ENCODE measurements at regions not wholly inside any gene's neighbourhood (a gene's known extent, or its start where the extent isn't known, plus 50 kb on each side); places are given as distances from the start of the nearest gene placed in this dataset.

DNA sequence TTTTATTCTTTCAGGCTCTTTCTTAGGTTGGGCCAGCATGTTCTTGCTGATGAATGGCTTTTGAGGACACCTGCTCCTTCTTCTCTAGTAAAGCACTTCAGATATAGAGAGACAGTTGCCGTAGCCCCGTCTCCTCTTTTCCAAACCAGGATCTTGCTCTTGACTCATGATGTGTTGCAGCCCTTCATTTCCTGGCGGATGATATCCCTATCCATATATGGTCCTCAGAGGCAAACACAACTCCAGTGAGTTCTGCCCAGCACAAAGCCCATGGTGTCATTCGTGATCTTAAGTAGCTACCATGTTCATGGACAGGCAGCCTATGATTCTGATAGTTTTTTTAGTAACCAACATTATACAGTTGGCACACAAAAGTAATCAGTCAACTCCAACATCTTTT lies 59.8 kb upstream of the ACSL1 start:
- no peaks in the 10 kb centered on the region for H3K4me1 ChIP-seq (ENCODE audit: insufficient read depth, low read length)
- no peak for ATAC-seq (ENCODE audit: insufficient read depth, low read depth)
- no peak overlapping the region for H3K4me3 ChIP-seq (ENCODE audit: low read depth in 1 of 2, low read length in 2 of 2)

DNA sequence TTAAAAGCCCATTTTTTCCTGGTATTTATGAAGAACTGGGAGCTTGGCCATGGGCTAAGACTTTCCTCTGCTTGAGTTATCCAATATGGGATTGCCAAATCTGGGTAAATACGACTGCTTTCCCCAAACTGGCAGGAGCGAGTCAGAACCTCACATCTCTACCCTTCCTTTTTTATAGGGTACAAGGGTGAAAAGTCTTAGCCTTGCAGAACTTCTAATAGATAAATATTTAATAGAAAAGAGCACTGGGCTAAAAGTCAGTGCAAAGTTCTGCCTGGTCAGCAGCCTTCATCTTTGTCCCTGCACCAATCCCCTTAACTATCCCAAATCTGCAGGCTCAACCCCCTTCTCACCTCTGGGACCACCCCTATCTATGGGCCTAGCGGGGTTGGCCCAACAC lies 61.6 kb upstream of the ACSL1 start:
- ATAC-seq (ENCODE audit: insufficient read depth, low read depth) (no peak), DNase-seq (no peak)
- H3K27ac ChIP-seq (ENCODE audit: low read length) = no peak overlapping the region
- H3K4me3 ChIP-seq (ENCODE audit: low read depth in 1 of 2, low read length in 2 of 2) = no peak overlapping the region
- H3K27me3 ChIP-seq (ENCODE audit: insufficient read depth, low read length, poor library complexity) = peaks cover 4% of the 10 kb centered on the region
- no peak overlapping the region for H3K4me2 ChIP-seq (ENCODE audit: insufficient read depth, low read length)
- no peaks in the 10 kb centered on the region; the same call in 1 of the 2 replicates for H4K20me1 ChIP-seq (ENCODE audit: insufficient read depth, low read length)
- H3K9me3 ChIP-seq (ENCODE audit: insufficient read depth, low read length, severe bottlenecking) = no peaks in the 10 kb centered on the region
- no peaks in the 10 kb centered on the region for H3K36me3 ChIP-seq (ENCODE audit: insufficient read depth, low read length)
- no peak overlapping the region for H2AFZ ChIP-seq (ENCODE audit: low read depth, low read length)
- H3K79me2 ChIP-seq (ENCODE audit: insufficient read depth, low read length) = no peaks in the 10 kb centered on the region
- no peak overlapping the region for H3K9ac ChIP-seq (ENCODE audit: low read depth, low read length)
- no peak for TF ChIP-seq EZH2 (IDR thresholded peaks at IDR 0.05; ENCODE audit: borderline replicate concordance, low read depth, low read length, severe bottlenecking)
- TF ChIP-seq, protein P1, sequence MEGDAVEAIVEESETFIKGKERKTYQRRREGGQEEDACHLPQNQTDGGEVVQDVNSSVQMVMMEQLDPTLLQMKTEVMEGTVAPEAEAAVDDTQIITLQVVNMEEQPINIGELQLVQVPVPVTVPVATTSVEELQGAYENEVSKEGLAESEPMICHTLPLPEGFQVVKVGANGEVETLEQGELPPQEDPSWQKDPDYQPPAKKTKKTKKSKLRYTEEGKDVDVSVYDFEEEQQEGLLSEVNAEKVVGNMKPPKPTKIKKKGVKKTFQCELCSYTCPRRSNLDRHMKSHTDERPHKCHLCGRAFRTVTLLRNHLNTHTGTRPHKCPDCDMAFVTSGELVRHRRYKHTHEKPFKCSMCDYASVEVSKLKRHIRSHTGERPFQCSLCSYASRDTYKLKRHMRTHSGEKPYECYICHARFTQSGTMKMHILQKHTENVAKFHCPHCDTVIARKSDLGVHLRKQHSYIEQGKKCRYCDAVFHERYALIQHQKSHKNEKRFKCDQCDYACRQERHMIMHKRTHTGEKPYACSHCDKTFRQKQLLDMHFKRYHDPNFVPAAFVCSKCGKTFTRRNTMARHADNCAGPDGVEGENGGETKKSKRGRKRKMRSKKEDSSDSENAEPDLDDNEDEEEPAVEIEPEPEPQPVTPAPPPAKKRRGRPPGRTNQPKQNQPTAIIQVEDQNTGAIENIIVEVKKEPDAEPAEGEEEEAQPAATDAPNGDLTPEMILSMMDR (IDR thresholded peaks at IDR 0.05; ENCODE audit: borderline replicate concordance, extremely low read depth, low read length, poor library complexity, severe bottlenecking) = no peak
- no peaks in the 10 kb centered on the region for H3K4me1 ChIP-seq (ENCODE audit: insufficient read depth, low read length)

More for the DNA sequence above, 59.8 kb upstream of the ACSL1 start:
- Histone ChIP-seq H4K20me1 (ENCODE audit: insufficient read depth, low read length) (no peaks in the 10 kb centered on the region; the same call in 1 of the 2 replicates), H3K9me3 (ENCODE audit: insufficient read depth, low read length, severe bottlenecking) (no peaks in the 10 kb centered on the region), H3K79me2 (ENCODE audit: insufficient read depth, low read length) (no peaks in the 10 kb centered on the region), H2AFZ (ENCODE audit: low read depth, low read length) (no peak overlapping the region), H3K27ac (ENCODE audit: low read length) (no peak overlapping the region), H3K9ac (ENCODE audit: low read depth, low read length) (no peak overlapping the region), H3K36me3 (ENCODE audit: insufficient read depth, low read length) (no peaks in the 10 kb centered on the region), H3K4me2 (ENCODE audit: insufficient read depth, low read length) (no peak overlapping the region), H3K27me3 (ENCODE audit: insufficient read depth, low read length, poor library complexity) (peaks cover 6% of the 10 kb centered on the region)
- no peak for TF ChIP-seq EZH2 (IDR thresholded peaks at IDR 0.05; ENCODE audit: borderline replicate concordance, low read depth, low read length, severe bottlenecking)
- TF ChIP-seq, protein P1 (IDR thresholded peaks at IDR 0.05; ENCODE audit: borderline replicate concordance, extremely low read depth, low read length, poor library complexity, severe bottlenecking) = no peak
- DNase-seq = no peak

DNA sequence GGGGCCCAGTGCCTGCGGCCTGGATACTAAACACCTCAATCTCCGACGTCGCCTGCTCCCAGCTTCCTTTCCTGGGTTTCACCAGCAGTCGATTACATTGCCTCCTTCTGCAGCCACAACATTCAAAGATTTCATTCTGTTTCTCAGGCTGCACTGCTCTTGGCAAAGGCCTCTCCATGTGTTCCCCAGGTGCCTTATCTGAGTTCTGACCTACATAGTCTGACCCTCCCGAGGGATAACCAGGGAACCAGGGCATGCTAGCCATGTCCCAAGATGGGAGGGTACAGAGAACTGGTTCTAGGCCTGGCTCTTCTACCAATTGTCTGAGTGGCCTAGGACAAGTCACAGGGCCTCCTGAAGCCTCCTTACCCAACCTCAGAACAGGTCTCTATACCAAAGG lies 62.2 kb upstream of the ACSL1 start:
- Histone ChIP-seq H3K4me3 (ENCODE audit: low read depth in 1 of 2, low read length in 2 of 2) (no peak overlapping the region), H3K27ac (ENCODE audit: low read length) (no peak overlapping the region), H3K79me2 (ENCODE audit: insufficient read depth, low read length) (no peaks in the 10 kb centered on the region), H3K36me3 (ENCODE audit: insufficient read depth, low read length) (no peaks in the 10 kb centered on the region), H3K4me1 (ENCODE audit: insufficient read depth, low read length) (no peaks in the 10 kb centered on the region), H3K9ac (ENCODE audit: low read depth, low read length) (no peak overlapping the region), H4K20me1 (ENCODE audit: insufficient read depth, low read length) (no peaks in the 10 kb centered on the region; the same call in 1 of the 2 replicates), H3K27me3 (ENCODE audit: insufficient read depth, low read length, poor library complexity) (peaks cover 4% of the 10 kb centered on the region), H3K4me2 (ENCODE audit: insufficient read depth, low read length) (no peak overlapping the region), H2AFZ (ENCODE audit: low read depth, low read length) (no peak overlapping the region), H3K9me3 (ENCODE audit: insufficient read depth, low read length, severe bottlenecking) (no peaks in the 10 kb centered on the region)
- ATAC-seq (ENCODE audit: insufficient read depth, low read depth) (no peak), DNase-seq (no peak)
- TF ChIP-seq EZH2 (IDR thresholded peaks at IDR 0.05; ENCODE audit: borderline replicate concordance, low read depth, low read length, severe bottlenecking) = no peak
- TF ChIP-seq, protein P1 (IDR thresholded peaks at IDR 0.05; ENCODE audit: borderline replicate concordance, extremely low read depth, low read length, poor library complexity, severe bottlenecking) = no peak

Data from DND-41 (cell line).